Caco-2 (cell line): ENCODE measurements at regions not wholly inside any gene's neighbourhood (a gene's known extent, or its start where the extent isn't known, plus 50 kb on each side); places are given as distances from the start of the nearest gene placed in this dataset.

Experiments used
- BruUV-seq: library from RNA; stranded (reverse); fragments of 400-500 nt; replicated peaks from 2 replicates; lab custom pipeline; 2021; lab: Mats Ljungman, UMichigan
- CTCF ChIA-PET: fragments of 300-600 bp; sonication (Branson Sonifier 250); formaldehyde crosslinking; loops from one replicate; lab custom pipeline; 2022; ENCODE audit warnings: antibody characterized with exemption; lab: Charles Lee
- POLR2A ChIA-PET: fragments of 300-600 bp; sonication (Branson Sonifier 250); formaldehyde crosslinking; loops from one replicate; lab custom pipeline; 2022; ENCODE audit warnings: antibody characterized with exemption; lab: Charles Lee
- DNase-seq, 2 experiments: peaks; one replicate each; pipeline versions ENCODE4 v3.0.0 to v3.0.0-alpha.2; 2020 to 2022
- H3K27me3 ChIP-seq: replicated peaks from 2 replicates; pipeline ENCODE4 v1.6.0; 2011; ENCODE audit warnings: low read length; ENCODE audit not compliant: control insufficient read depth, insufficient read depth
- H3K36me3 ChIP-seq: 2 replicates; pipeline ENCODE4 v1.5.1; 2011; ENCODE audit warnings: low read length; ENCODE audit not compliant: control insufficient read depth, insufficient read depth
- H3K4me1 ChIP-seq: fragments of 250-450 bp; sonication (Bioruptor Pico); 2 replicates; pipeline ENCODE4 v1.5.1; 2020; ENCODE audit warnings: mild to moderate bottlenecking
- H3K4me3 ChIP-seq: 2 replicates; pipeline ENCODE4 v1.5.1; 2011; ENCODE audit warnings: low read depth, mild to moderate bottlenecking, control low read depth, low read length
- H3K9me3 ChIP-seq: fragments of 250-450 bp; sonication (Bioruptor Pico); 2 replicates; pipeline ENCODE4 v1.5.1; 2020; ENCODE audit warnings: mild to moderate bottlenecking, moderate library complexity
- H3K27ac Mint-ChIP-seq: one replicate; pipeline ENCODE4 v1.8.0; 2022; ENCODE audit warnings: mixed read lengths; ENCODE audit not compliant: unreplicated experiment
- H3K27me3 Mint-ChIP-seq: one replicate; pipeline ENCODE4 v1.8.0; 2022; ENCODE audit warnings: mixed read lengths; ENCODE audit not compliant: insufficient read depth, unreplicated experiment
- H3K36me3 Mint-ChIP-seq: one replicate; pipeline ENCODE4 v1.8.0; 2022; ENCODE audit warnings: mild to moderate bottlenecking, mixed read lengths; ENCODE audit not compliant: insufficient read depth, unreplicated experiment
- H3K4me1 Mint-ChIP-seq: one replicate; pipeline ENCODE4 v1.8.0; 2022; ENCODE audit warnings: low read depth, mixed read lengths; ENCODE audit not compliant: unreplicated experiment
- H3K4me3 Mint-ChIP-seq: one replicate; pipeline ENCODE4 v1.8.0; 2022; ENCODE audit warnings: mild to moderate bottlenecking, moderate library complexity, mixed read lengths; ENCODE audit not compliant: unreplicated experiment
- H3K9me3 Mint-ChIP-seq: one replicate; pipeline ENCODE4 v1.8.0; 2022; ENCODE audit warnings: mixed read lengths; ENCODE audit not compliant: unreplicated experiment
- intact Hi-C: fragments of 100-400 bp; cut with micrococcal nuclease; formaldehyde crosslinking; loops from one replicate; pipeline ENCODE4 v1.10.0; 2022; ENCODE audit not compliant: unreplicated experiment
- TF ChIP-seq, protein P1 (sequence below), 2 experiments: fragments of 200-600 bp in 1 of 2; IDR thresholded peaks; 1 replicate in 1 of 2; 2 replicates in 1 of 2; pipeline versions ENCODE4 v1.5.1 to v1.8.0; 2011 to 2022; ENCODE audit warnings: antibody characterized with exemption in 1 of 2, control low read depth in 1 of 2, inconsistent platforms in 1 of 2, low read depth in 1 of 2, low read length in 1 of 2, mild to moderate bottlenecking in 1 of 2, moderate library complexity in 1 of 2; ENCODE audit not compliant: insufficient read depth in 1 of 2, severe bottlenecking in 1 of 2, unreplicated experiment in 1 of 2

DNA sequence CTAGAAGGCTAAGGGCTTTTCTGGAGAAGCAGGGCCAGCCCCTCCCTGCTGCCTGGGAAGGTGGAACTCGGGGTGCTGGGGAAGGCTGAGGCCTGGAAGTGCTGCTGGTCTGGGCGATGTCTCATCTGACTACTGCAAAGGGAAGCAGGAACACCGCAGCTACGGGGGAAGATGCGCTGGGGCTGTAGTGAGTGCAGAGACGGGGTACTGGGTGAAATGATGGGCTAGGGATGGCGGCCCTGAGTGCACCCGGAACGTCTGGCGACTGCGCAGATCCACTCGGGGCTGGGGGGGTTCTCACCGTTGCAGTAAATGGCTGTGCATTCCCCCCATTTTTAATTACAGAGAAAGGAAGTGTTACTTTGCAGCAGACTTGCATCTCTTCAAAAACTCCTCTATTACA is 195.4 kb upstream of the ADARB2 start:
- CTCF ChIA-PET = interaction anchor here (0.7 kb wide), 1 partner anchor 15 kb away, joined by 3 read pairs; no protein-coding TSS in a partner anchor
- Histone ChIP-seq H3K36me3 (no peaks in the 10 kb centered on the region), H3K4me1 (no peaks in the 10 kb centered on the region), H3K9me3 (no peaks in the 10 kb centered on the region), H3K27me3 (0 out of 2 replicates have a peak, but pooled peaks cover 1% of the 10 kb centered on the region), H3K4me3 (no peak overlapping the region)
- no peak for DNase-seq
- H3K36me3 Mint-ChIP-seq = no peaks in the 10 kb centered on the region
- TF ChIP-seq, protein P1, sequence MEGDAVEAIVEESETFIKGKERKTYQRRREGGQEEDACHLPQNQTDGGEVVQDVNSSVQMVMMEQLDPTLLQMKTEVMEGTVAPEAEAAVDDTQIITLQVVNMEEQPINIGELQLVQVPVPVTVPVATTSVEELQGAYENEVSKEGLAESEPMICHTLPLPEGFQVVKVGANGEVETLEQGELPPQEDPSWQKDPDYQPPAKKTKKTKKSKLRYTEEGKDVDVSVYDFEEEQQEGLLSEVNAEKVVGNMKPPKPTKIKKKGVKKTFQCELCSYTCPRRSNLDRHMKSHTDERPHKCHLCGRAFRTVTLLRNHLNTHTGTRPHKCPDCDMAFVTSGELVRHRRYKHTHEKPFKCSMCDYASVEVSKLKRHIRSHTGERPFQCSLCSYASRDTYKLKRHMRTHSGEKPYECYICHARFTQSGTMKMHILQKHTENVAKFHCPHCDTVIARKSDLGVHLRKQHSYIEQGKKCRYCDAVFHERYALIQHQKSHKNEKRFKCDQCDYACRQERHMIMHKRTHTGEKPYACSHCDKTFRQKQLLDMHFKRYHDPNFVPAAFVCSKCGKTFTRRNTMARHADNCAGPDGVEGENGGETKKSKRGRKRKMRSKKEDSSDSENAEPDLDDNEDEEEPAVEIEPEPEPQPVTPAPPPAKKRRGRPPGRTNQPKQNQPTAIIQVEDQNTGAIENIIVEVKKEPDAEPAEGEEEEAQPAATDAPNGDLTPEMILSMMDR (IDR thresholded peaks at IDR 0.05; ENCODE audit: insufficient read depth in 1 of 2, low read depth in 1 of 2, low read length in 1 of 2, severe bottlenecking in 1 of 2, unreplicated experiment in 1 of 2) = no peak
- no peaks in the 10 kb centered on the region for H3K9me3 Mint-ChIP-seq
- peaks cover 14% of the 10 kb centered on the region for H3K27me3 Mint-ChIP-seq
- H3K4me1 Mint-ChIP-seq = no peaks in the 10 kb centered on the region
- intact Hi-C loops = no loop called here
- no peak overlapping the region for H3K27ac Mint-ChIP-seq
- H3K4me3 Mint-ChIP-seq = no peak overlapping the region
- POLR2A ChIA-PET = no interaction called here
- no TSS peak for BruUV-seq

DNA sequence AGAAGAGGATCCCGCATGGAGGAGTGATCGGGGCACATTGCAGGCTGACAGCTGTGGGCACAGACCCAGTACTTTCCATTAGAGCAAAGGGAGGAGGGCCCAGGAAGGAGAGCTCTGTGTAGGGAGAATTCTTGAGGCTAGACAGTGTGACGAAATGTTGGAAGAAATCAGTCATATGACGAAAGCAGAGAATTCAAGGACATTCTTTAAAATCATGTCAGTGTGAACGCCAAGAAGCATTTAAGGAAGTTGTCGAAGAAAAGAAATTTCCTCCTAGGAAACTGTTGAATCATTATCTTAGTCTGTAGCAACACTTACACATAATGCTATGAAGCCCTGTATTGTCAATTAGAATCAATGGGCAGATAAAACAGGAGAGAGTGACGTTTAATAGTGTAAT is 191.3 kb upstream of the ADARB2 start:
- H3K4me3 ChIP-seq = no peak overlapping the region
- ChIA-PET CTCF (no interaction called here), POLR2A (no interaction called here)
- no peaks in the 10 kb centered on the region for H3K4me1 ChIP-seq
- 0 out of 2 replicates have a peak, but pooled peaks cover 1% of the 10 kb centered on the region for H3K27me3 ChIP-seq
- H3K9me3 ChIP-seq = no peaks in the 10 kb centered on the region
- no peaks in the 10 kb centered on the region for H3K4me1 Mint-ChIP-seq
- BruUV-seq = no TSS peak
- no peak for DNase-seq
- H3K9me3 Mint-ChIP-seq = no peaks in the 10 kb centered on the region
- intact Hi-C loops = no loop called here
- no peaks in the 10 kb centered on the region for H3K36me3 ChIP-seq
- no peaks in the 10 kb centered on the region for H3K36me3 Mint-ChIP-seq
- no peak overlapping the region for H3K27ac Mint-ChIP-seq
- H3K27me3 Mint-ChIP-seq = peaks cover 14% of the 10 kb centered on the region
- no peak overlapping the region for H3K4me3 Mint-ChIP-seq
- TF ChIP-seq, protein P1 (IDR thresholded peaks at IDR 0.05; ENCODE audit: insufficient read depth in 1 of 2, low read depth in 1 of 2, low read length in 1 of 2, severe bottlenecking in 1 of 2, unreplicated experiment in 1 of 2) = no peak

DNA sequence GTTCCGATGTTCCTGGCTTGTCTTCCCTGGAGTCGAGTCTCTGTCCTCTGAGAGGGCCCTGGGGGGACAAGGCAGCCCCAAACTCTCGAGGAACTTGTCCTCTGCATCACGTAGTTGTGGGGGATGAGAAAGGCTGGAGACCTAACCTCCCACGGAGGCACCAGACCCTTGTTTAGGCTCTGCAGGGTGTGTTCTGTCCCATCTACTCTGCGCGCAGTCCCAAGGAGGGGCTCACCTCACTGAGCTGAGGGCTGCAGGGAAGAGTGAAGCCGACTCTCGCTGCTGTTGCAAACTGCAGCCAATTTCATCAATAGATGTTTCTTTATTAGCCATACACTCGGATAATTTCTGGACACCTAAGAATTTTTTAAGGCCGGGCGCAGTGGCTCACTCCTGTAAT is 186.7 kb upstream of the ADARB2 start:
- Histone ChIP-seq H3K4me3 (no peak overlapping the region), H3K4me1 (no peaks in the 10 kb centered on the region), H3K9me3 (no peaks in the 10 kb centered on the region), H3K27me3 (0 out of 2 replicates have a peak, but pooled peaks cover 1% of the 10 kb centered on the region), H3K36me3 (no peaks in the 10 kb centered on the region)
- no peak overlapping the region for H3K27ac Mint-ChIP-seq
- DNase-seq = no peak
- intact Hi-C loops = no loop called here
- no peaks in the 10 kb centered on the region for H3K9me3 Mint-ChIP-seq
- H3K36me3 Mint-ChIP-seq = no peaks in the 10 kb centered on the region
- POLR2A ChIA-PET = no interaction called here
- no peak overlapping the region for H3K4me3 Mint-ChIP-seq
- BruUV-seq = no TSS peak
- TF ChIP-seq, protein P1 (IDR thresholded peaks at IDR 0.05; ENCODE audit: insufficient read depth in 1 of 2, low read depth in 1 of 2, low read length in 1 of 2, severe bottlenecking in 1 of 2, unreplicated experiment in 1 of 2) = no peak
- no peaks in the 10 kb centered on the region for H3K4me1 Mint-ChIP-seq
- peaks cover 35% of the 10 kb centered on the region for H3K27me3 Mint-ChIP-seq
- CTCF ChIA-PET = no interaction called here
